ENCODE measurements at regions not wholly inside any gene's neighbourhood (a gene's known extent, or its start where the extent isn't known, plus 50 kb on each side); places are given as distances from the start of the nearest gene placed in this dataset.

DNA sequence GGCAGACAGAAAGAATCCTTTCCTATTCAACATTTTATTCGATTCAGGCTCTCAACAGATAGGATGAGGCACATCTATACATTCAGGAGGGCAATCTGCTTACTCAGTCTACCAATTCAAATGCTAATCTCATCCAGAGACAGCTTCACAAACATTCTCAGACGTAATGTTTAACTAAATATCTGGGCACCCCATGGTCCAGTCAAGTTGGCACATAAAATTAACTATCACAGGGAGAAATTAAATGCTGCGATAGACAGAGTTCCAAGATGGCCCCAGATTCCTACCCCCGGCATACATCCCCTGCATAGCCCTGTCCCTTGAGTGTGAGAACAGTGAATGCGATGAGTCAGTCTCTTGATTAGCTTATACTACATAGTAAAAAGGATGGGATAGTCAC lies 184.3 kb downstream of the FGFR2 start:
- Histone ChIP-seq H3K27ac (ENCODE audit: control insufficient read depth, insufficient read depth, low read length) (no peak overlapping the region), H3K9me1 (ENCODE audit: control insufficient read depth, extremely low read depth, insufficient read depth, low read length) (no peaks in the 10 kb centered on the region), H4K20me1 (ENCODE audit: control insufficient read depth, extremely low read depth, insufficient read depth, low read length) (no peaks in the 10 kb centered on the region), H3K36me3 (ENCODE audit: control insufficient read depth in 2 of 2, extremely low read depth in 1 of 2, insufficient read depth in 2 of 2, low read length in 2 of 2) (no peaks in the 10 kb centered on the region), H3K4me3 (ENCODE audit: control insufficient read depth in 2 of 3, extremely low read depth in 1 of 3, insufficient read depth in 2 of 3, low read depth in 1 of 3, low read length in 3 of 3) (no peak overlapping the region), H3K27me3 (ENCODE audit: control insufficient read depth, extremely low read depth, insufficient read depth, low read length) (no peaks in the 10 kb centered on the region), H3K4me1 (ENCODE audit: control insufficient read depth, extremely low read depth, insufficient read depth, low read length) (peaks cover 22% of the 10 kb centered on the region), H2AFZ (ENCODE audit: control insufficient read depth, low read length) (no peak overlapping the region), H3K9me3 (ENCODE audit: control insufficient read depth, low read depth, low read length) (no peaks in the 10 kb centered on the region), H3K4me2 (ENCODE audit: control insufficient read depth, extremely low read depth, insufficient read depth, low read depth, low read length) (no peak overlapping the region), H3K79me2 (ENCODE audit: control insufficient read depth, insufficient read depth, low read length) (no peaks in the 10 kb centered on the region), H3K9ac (ENCODE audit: control insufficient read depth, extremely low read depth, insufficient read depth, low read length) (no peak overlapping the region)
- FAIRE-seq: peak; percentile 5
- dilution Hi-C loops (cut with MboI; ENCODE audit: extremely low pct_ligation_motif_present, low sequenced_read_pairs): no loop called here
- DNase-seq (ENCODE audit: low read depth, low spot score): no peak
- no peak for TF ChIP-seq EZH2 (IDR thresholded peaks at IDR 0.05; ENCODE audit: low read length)
- TF ChIP-seq, protein P1, sequence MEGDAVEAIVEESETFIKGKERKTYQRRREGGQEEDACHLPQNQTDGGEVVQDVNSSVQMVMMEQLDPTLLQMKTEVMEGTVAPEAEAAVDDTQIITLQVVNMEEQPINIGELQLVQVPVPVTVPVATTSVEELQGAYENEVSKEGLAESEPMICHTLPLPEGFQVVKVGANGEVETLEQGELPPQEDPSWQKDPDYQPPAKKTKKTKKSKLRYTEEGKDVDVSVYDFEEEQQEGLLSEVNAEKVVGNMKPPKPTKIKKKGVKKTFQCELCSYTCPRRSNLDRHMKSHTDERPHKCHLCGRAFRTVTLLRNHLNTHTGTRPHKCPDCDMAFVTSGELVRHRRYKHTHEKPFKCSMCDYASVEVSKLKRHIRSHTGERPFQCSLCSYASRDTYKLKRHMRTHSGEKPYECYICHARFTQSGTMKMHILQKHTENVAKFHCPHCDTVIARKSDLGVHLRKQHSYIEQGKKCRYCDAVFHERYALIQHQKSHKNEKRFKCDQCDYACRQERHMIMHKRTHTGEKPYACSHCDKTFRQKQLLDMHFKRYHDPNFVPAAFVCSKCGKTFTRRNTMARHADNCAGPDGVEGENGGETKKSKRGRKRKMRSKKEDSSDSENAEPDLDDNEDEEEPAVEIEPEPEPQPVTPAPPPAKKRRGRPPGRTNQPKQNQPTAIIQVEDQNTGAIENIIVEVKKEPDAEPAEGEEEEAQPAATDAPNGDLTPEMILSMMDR (optimal IDR thresholded peaks at IDR 0.05 in 1 of 3, IDR thresholded peaks at IDR 0.05 in 1 of 3, conservative IDR thresholded peaks at IDR 0.05 in 1 of 3; ENCODE audit: extremely low read depth in 1 of 3, insufficient read depth in 2 of 3, low read length in 3 of 3): no peak

DNA sequence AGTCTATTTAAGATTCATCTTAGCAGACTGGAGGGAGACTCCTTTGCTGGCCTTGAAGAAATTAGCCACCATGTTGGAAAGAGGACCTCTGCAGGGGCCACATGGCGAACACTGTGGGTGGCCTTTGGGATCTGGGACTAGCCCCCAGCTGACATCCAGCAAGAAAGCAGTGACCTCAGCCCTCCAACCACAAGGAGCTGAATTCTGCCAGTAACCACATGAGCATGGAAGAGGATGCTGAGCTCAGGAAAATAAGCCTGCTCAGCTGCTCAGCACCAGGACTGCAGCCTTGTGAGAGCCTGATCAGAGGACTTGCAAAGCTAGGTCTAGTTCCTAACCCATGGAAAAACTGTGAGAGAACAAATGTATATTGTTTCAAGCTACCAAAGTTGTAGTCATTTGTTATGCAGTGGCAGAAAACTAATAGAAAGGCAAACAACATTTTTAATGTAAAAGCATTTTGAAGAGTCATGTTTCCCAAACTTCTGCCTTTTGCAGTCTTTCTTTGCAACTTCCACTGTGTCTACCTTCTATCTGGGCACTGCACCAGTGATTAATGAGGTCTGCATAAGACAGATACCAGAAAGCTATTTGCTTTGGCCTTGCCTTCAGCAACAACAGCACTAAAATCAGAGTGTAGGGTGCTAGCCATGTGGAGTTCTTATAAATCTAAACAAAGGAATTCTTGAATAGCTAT lies 183.7 kb downstream of the FGFR2 start:
- dilution Hi-C loops (cut with MboI; ENCODE audit: extremely low pct_ligation_motif_present, low sequenced_read_pairs): no loop called here
- FAIRE-seq: no peak
- H3K9me1 ChIP-seq (ENCODE audit: control insufficient read depth, extremely low read depth, insufficient read depth, low read length): no peaks in the 10 kb centered on the region

More for the DNA sequence above, 183.7 kb downstream of the FGFR2 start:
- no peaks in the 10 kb centered on the region for H3K79me2 ChIP-seq (ENCODE audit: control insufficient read depth, insufficient read depth, low read length)
- no peak overlapping the region for H2AFZ ChIP-seq (ENCODE audit: control insufficient read depth, low read length)
- TF ChIP-seq, protein P1 (optimal IDR thresholded peaks at IDR 0.05 in 1 of 3, IDR thresholded peaks at IDR 0.05 in 1 of 3, conservative IDR thresholded peaks at IDR 0.05 in 1 of 3; ENCODE audit: extremely low read depth in 1 of 3, insufficient read depth in 2 of 3, low read length in 3 of 3): no peak
- no peak for TF ChIP-seq EZH2 (IDR thresholded peaks at IDR 0.05; ENCODE audit: low read length)
- H3K36me3 ChIP-seq (ENCODE audit: control insufficient read depth in 2 of 2, extremely low read depth in 1 of 2, insufficient read depth in 2 of 2, low read length in 2 of 2): no peaks in the 10 kb centered on the region
- no peak overlapping the region for H3K4me2 ChIP-seq (ENCODE audit: control insufficient read depth, extremely low read depth, insufficient read depth, low read depth, low read length)
- H3K4me1 ChIP-seq (ENCODE audit: control insufficient read depth, extremely low read depth, insufficient read depth, low read length): peaks cover 22% of the 10 kb centered on the region
- no peaks in the 10 kb centered on the region for H3K27me3 ChIP-seq (ENCODE audit: control insufficient read depth, extremely low read depth, insufficient read depth, low read length)
- no peaks in the 10 kb centered on the region for H4K20me1 ChIP-seq (ENCODE audit: control insufficient read depth, extremely low read depth, insufficient read depth, low read length)
- H3K9ac ChIP-seq (ENCODE audit: control insufficient read depth, extremely low read depth, insufficient read depth, low read length): no peak overlapping the region
- no peak overlapping the region for H3K4me3 ChIP-seq (ENCODE audit: control insufficient read depth in 2 of 3, extremely low read depth in 1 of 3, insufficient read depth in 2 of 3, low read depth in 1 of 3, low read length in 3 of 3)
- H3K9me3 ChIP-seq (ENCODE audit: control insufficient read depth, low read depth, low read length): no peaks in the 10 kb centered on the region
- H3K27ac ChIP-seq (ENCODE audit: control insufficient read depth, insufficient read depth, low read length): no peak overlapping the region
- no peak for DNase-seq (ENCODE audit: low read depth, low spot score)
